SK-N-SH (cell line): ENCODE measurements at regions not wholly inside any gene's neighbourhood (a gene's known extent, or its start where the extent isn't known, plus 50 kb on each side); places are given as distances from the start of the nearest gene placed in this dataset.

Experiments used
- CTCF ChIA-PET: fragments of 300-600, 350-600 bp; formaldehyde crosslinking; extraction: SDS; loops from one replicate; lab custom pipeline; 2021; lab: Yijun Ruan, JAX
- POLR2A ChIA-PET: fragments of 350-600 bp; sonication (Branson Sonifier 250); formaldehyde crosslinking; extraction: SDS; loops from one replicate; lab custom pipeline; 2020; ENCODE audit warnings: antibody characterized with exemption, inconsistent platforms; lab: Yijun Ruan, JAX
- DNase-seq: peaks from one replicate; pipeline ENCODE4 v3.0.0; 2012
- H2AFZ ChIP-seq: fragments of 200-600 bp; sonication (generic); 2 replicates; pipeline ENCODE4 v1.8.1; 2016; ENCODE audit warnings: antibody characterized with exemption, mild to moderate bottlenecking, low read depth
- H3F3A ChIP-seq: fragments of 200-600 bp; sonication (generic); replicated peaks from 2 replicates; pipeline ENCODE3; 2016; ENCODE audit warnings: antibody characterized with exemption, mild to moderate bottlenecking; ENCODE audit not compliant: insufficient read depth
- H3K27ac ChIP-seq, 2 experiments: fragments of 200-500 bp in 1 of 2; fragments of 200-600 bp in 1 of 2; sonication (Bioruptor generic) in 1 of 2; sonication (generic), shearing (Covaris generic) in 1 of 2; 2 replicates each; pipeline versions ENCODE4 v1.5.1 to v1.6.1; 2014 to 2016; ENCODE audit warnings: low read depth in 2 of 2, inconsistent platforms in 1 of 2, low read length in 1 of 2, mild to moderate bottlenecking in 1 of 2, mixed read lengths in 1 of 2
- H3K27me3 ChIP-seq: fragments of 200-600 bp; sonication (generic), shearing (Covaris generic); 2 replicates; pipeline ENCODE4 v1.6.1; 2016; ENCODE audit warnings: mixed run types; ENCODE audit not compliant: insufficient read depth
- H3K36me3 ChIP-seq, 2 experiments: fragments of 200-500 bp in 1 of 2; fragments of 200-600 bp in 1 of 2; sonication (Bioruptor generic) in 1 of 2; sonication (generic) in 1 of 2; replicated peaks in 1 of 2; 2 replicates each; pipeline versions ENCODE3 to v1.5.1; 2014 to 2016; ENCODE audit warnings: low read length in 1 of 2, mild to moderate bottlenecking in 1 of 2; ENCODE audit not compliant: insufficient read depth in 2 of 2, control insufficient read depth in 1 of 2
- H3K4me1 ChIP-seq, 2 experiments: fragments of 200-500 bp in 1 of 2; fragments of 200-600 bp in 1 of 2; sonication (Bioruptor generic) in 1 of 2; sonication (generic), shearing (Covaris generic) in 1 of 2; 2 replicates each; pipeline versions ENCODE4 v1.5.1 to v1.6.1; 2014 to 2016; ENCODE audit warnings: low read depth in 1 of 2, low read length in 1 of 2, mixed run types in 1 of 2; ENCODE audit not compliant: insufficient read depth in 2 of 2, control insufficient read depth in 1 of 2
- H3K4me2 ChIP-seq: fragments of 200-600 bp; sonication (generic), shearing (Covaris generic); 2 replicates; pipeline ENCODE4 v1.6.1; 2017; ENCODE audit warnings: mixed run types
- H3K4me3 ChIP-seq, 2 experiments: fragments of 200-500 bp in 1 of 2; fragments of 200-600 bp in 1 of 2; sonication (Bioruptor generic) in 1 of 2; sonication (generic), shearing (Covaris generic) in 1 of 2; 2 replicates each; pipeline versions ENCODE4 v1.5.1 to v1.8.1; 2014 to 2016; ENCODE audit warnings: low read depth in 2 of 2, inconsistent platforms in 1 of 2, low read length in 1 of 2, mild to moderate bottlenecking in 1 of 2, mixed read lengths in 1 of 2, moderate library complexity in 1 of 2
- H3K79me2 ChIP-seq: fragments of 200-600 bp; sonication (generic); 2 replicates; pipeline ENCODE4 v1.8.1; 2017; ENCODE audit warnings: mild to moderate bottlenecking; ENCODE audit not compliant: insufficient read depth
- H3K9ac ChIP-seq: fragments of 200-600 bp; sonication (generic); 2 replicates; pipeline ENCODE4 v1.6.1; 2017; ENCODE audit warnings: mixed run types
- H3K9me2 ChIP-seq: fragments of 200-600 bp; sonication (generic); 2 replicates; pipeline ENCODE4 v1.6.1; 2017; ENCODE audit warnings: mixed run types
- H3K9me3 ChIP-seq: fragments of 200-600 bp; sonication (generic); 2 replicates; pipeline ENCODE4 v1.6.1; 2017; ENCODE audit warnings: mixed run types, mild to moderate bottlenecking, moderate library complexity
- H4K20me1 ChIP-seq: fragments of 200-600 bp; sonication (generic); 2 replicates; pipeline ENCODE4 v1.6.1; 2017; ENCODE audit warnings: mild to moderate bottlenecking, mixed run types; ENCODE audit not compliant: insufficient read depth
- CHD2 ChIP-seq: fragments of 150-350 bp; IDR thresholded peaks from 2 replicates; pipeline ENCODE4 v1.6.1; 2018; ENCODE audit warnings: low read length; ENCODE audit not compliant: partially characterized antibody
- ELF1 ChIP-seq: IDR thresholded peaks from 2 replicates; pipeline ENCODE4 v1.4.0; 2012
- EZH2phosphoT487 ChIP-seq: fragments of 200-600 bp; sonication (generic); IDR thresholded peaks from 2 replicates; pipeline ENCODE4 v1.6.1; 2017; ENCODE audit warnings: low read depth, mixed run types, mild to moderate bottlenecking, antibody characterized with exemption, moderate library complexity, borderline replicate concordance
- FOSL2 ChIP-seq: IDR thresholded peaks from 2 replicates; pipeline ENCODE4 v1.4.0; 2012; ENCODE audit warnings: low read depth, mild to moderate bottlenecking, moderate library complexity, borderline replicate concordance
- FOXJ3 ChIP-seq: sonication (generic); formaldehyde crosslinking; IDR thresholded peaks from 2 replicates; pipeline ENCODE4 v1.5.1; 2020; ENCODE audit warnings: mild to moderate bottlenecking, missing genetic modification reagents
- FOXM1 ChIP-seq: IDR thresholded peaks from 2 replicates; pipeline ENCODE4 v1.4.0; 2012; ENCODE audit warnings: low read depth, mild to moderate bottlenecking
- IRF3 ChIP-seq: fragments of 150-350 bp; IDR thresholded peaks from 2 replicates; pipeline ENCODE4 v1.6.1; 2016; ENCODE audit warnings: mild to moderate bottlenecking, low read depth, low read length
- JUND ChIP-seq: IDR thresholded peaks from 2 replicates; pipeline ENCODE4 v1.4.0; 2012
- MEF2A ChIP-seq: IDR thresholded peaks from 2 replicates; pipeline ENCODE4 v1.4.0; 2012; ENCODE audit warnings: low read depth, borderline replicate concordance
- NRF1 ChIP-seq: IDR thresholded peaks from 2 replicates; pipeline ENCODE4 v1.6.1; 2012; ENCODE audit warnings: low read depth, mild to moderate bottlenecking, low read length
- PBX3 ChIP-seq: IDR thresholded peaks from 2 replicates; pipeline ENCODE4; 2012
- RAD21 ChIP-seq: IDR thresholded peaks from 2 replicates; pipeline ENCODE4 v1.6.1; 2012; ENCODE audit warnings: mild to moderate bottlenecking, low read length
- RCOR1 ChIP-seq: fragments of 150-350 bp; IDR thresholded peaks from 2 replicates; pipeline ENCODE4 v1.6.1; 2017; ENCODE audit warnings: antibody characterized with exemption, low read length
- RXRA ChIP-seq: IDR thresholded peaks from 2 replicates; pipeline ENCODE4 v1.4.0; 2012; ENCODE audit warnings: low read depth, mild to moderate bottlenecking, borderline replicate concordance
- SMC3 ChIP-seq: IDR thresholded peaks from 2 replicates; pipeline ENCODE4 v1.6.1; 2012; ENCODE audit warnings: low read depth, low read length, improper control_type of control experiment
- TAF1 ChIP-seq: IDR thresholded peaks from 2 replicates; pipeline ENCODE4 v1.6.1; 2012; ENCODE audit warnings: low read depth, mild to moderate bottlenecking, low read length, moderate library complexity, borderline replicate concordance
- YY1 ChIP-seq: IDR thresholded peaks from 2 replicates; pipeline ENCODE4 v1.4.0; 2012; ENCODE audit warnings: low read depth, mild to moderate bottlenecking
- ZBTB33 ChIP-seq: IDR thresholded peaks from 2 replicates; pipeline ENCODE4 v1.4.0; 2012; ENCODE audit warnings: low read depth, borderline replicate concordance
- WGBS: methylation state at CpG from one replicate; pipeline ENCODE4 v1.1.6; 2017; ENCODE audit warnings: low lambda C conversion rate; 5-methylcytosine and 5-hydroxymethylcytosine counted together

- no peak for TF ChIP-seq TAF1
- TF ChIP-seq SMC3: no peak
- TF ChIP-seq RCOR1: no peak
- TF ChIP-seq FOSL2: no peak
- TF ChIP-seq RXRA: no peak
- no peak for TF ChIP-seq PBX3
- no peak for TF ChIP-seq FOXJ3 (CRISPR knock-in tag)
- TF ChIP-seq ELF1: no peak
- no peak for TF ChIP-seq CHD2
- no peak for TF ChIP-seq NRF1
- no peak for TF ChIP-seq MEF2A
- TF ChIP-seq ZBTB33: no peak
- no peaks in the 10 kb centered on the region for H3F3A ChIP-seq
- POLR2A ChIA-PET: no interaction called here
- H3K9ac ChIP-seq: no peak overlapping the region
- peaks cover 3% of the 10 kb centered on the region; the same call in 1 of the 2 replicates for H3K9me2 ChIP-seq
- no peaks in the 10 kb centered on the region for H3K36me3 ChIP-seq
- H3K9me3 ChIP-seq: no peaks in the 10 kb centered on the region
- no peaks in the 10 kb centered on the region for H3K27me3 ChIP-seq
- 43% methylated on average over 8 of the region's 8 CpGs for WGBS
- H3K4me3 ChIP-seq: no peak overlapping the region
- no peak for DNase-seq
- H2AFZ ChIP-seq: no peak overlapping the region
- H3K27ac ChIP-seq: no peak overlapping the region
- H3K4me1 ChIP-seq: no peaks in the 10 kb centered on the region
- no peaks in the 10 kb centered on the region for H4K20me1 ChIP-seq
- no peaks in the 10 kb centered on the region for H3K79me2 ChIP-seq
- no peak overlapping the region for H3K4me2 ChIP-seq
- CTCF ChIA-PET: no interaction called here
These were observed 1183.7 kb downstream of the AACS start for GRCh38 chr12:126248871-126249403.

DNA sequence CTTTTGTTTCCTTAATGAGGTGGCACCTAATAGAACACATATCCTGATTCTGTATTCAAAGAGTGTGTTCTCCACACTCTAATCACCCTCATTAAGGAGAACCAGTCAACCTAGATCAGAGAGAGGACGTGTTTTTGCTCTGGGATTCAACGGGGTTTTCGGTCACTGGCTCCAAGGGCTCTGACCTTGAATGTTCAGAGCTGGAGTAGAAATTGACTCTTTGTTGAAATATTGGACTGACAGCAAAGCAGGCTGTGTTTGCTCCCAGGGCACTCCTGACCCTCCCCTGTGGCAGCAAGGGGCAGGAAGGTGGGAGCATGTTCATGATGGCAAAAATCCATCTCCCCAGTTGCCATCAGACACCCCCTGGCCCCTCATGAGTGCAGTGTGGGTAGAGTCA is 1193.0 kb downstream of the AACS start:
- no peaks in the 10 kb centered on the region for H3K9me3 ChIP-seq
- H3F3A ChIP-seq: no peaks in the 10 kb centered on the region
- no peak overlapping the region for H3K4me3 ChIP-seq
- H3K4me2 ChIP-seq: no peak overlapping the region
- TF ChIP-seq TAF1 (no peak), RCOR1 (no peak), FOXM1 (no peak), IRF3 (no peak), EZH2phosphoT487 (no peak), RAD21 (no peak), YY1 (no peak), JUND (no peak)
- TF ChIP-seq, all 33 proteins: peak for 0
- DNase-seq: no peak
- Histone ChIP-seq H3K79me2 (no peaks in the 10 kb centered on the region), H2AFZ (no peak overlapping the region), H3K9me2 (no peaks in the 10 kb centered on the region), H3K27ac (no peak overlapping the region), H3K4me1 (no peaks in the 10 kb centered on the region), H3K36me3 (no peaks in the 10 kb centered on the region), H4K20me1 (no peaks in the 10 kb centered on the region), H3K27me3 (no peaks in the 10 kb centered on the region), H3K9ac (no peak overlapping the region)
- WGBS: 44% methylated on average over 3 of the region's 3 CpGs
- ChIA-PET CTCF (no interaction called here), POLR2A (no interaction called here)
